ENCODE measurements at regions not wholly inside any gene's neighbourhood (a gene's known extent, or its start where the extent isn't known, plus 50 kb on each side); places are given as distances from the start of the nearest gene placed in this dataset.
"Not testable (repeated sequence)": the region's sequence is repeated elsewhere in the genome, so short reads cannot be mapped to it uniquely, and the experiment has no call there.

DNA sequence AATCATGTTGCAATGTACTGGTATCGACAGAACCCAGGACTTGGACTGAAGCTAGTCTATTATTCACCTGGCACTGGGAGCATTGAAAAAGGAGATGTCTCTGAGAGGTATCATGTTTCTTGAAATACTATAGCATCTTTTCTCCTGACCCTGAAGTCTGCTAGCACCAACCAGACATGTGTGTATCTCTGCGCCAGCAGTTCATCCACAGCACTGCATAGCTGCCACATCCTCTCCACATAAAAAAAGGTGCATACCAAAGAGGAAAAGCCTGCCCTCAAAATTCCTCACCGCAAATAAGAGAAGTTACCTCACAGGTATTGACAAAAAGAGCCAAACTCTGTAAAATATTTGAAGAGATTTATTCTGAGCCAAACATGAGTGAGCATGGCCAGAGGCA is 99.5 kb upstream of the PRSS3 start:
- DNase-seq: no peak

DNA sequence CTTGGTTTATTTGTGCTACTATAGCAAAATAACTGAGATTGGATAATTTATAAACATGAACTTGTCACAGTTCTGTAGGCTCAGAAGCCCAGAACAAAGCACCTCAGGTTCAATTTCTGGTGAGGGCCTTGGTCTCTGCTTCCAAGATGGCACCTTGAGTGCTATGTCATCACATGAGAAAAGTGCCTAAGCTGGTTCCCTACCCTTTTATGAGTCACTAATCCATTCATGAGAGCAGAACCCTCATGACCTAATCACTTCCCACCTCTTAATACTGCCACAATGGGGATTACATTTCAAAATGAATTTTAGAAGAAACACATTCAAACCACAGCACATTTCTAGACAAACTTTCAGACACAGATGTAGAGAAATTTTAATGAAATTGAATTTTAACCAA is 98.2 kb upstream of the PRSS3 start:
- no peak for DNase-seq

DNA sequence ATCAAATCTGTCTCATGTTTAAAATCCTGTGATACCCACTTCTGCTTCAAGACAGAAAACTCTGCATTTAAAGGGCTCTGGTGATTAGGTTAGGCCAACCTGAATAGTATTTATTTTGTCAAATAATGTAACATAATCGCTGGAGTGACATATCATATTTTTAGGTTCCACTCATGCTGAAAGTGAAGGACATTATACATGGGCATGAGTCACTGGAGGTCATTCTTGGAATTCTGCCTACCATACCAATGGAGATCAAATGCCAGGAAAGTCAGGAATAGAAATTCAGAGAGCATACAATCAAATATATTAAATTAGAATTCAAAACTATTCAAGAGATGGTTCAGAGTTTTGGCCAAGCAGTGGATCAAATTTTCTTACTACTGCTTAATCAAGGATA is 97.1 kb upstream of the PRSS3 start:
- no peak for DNase-seq

DNA sequence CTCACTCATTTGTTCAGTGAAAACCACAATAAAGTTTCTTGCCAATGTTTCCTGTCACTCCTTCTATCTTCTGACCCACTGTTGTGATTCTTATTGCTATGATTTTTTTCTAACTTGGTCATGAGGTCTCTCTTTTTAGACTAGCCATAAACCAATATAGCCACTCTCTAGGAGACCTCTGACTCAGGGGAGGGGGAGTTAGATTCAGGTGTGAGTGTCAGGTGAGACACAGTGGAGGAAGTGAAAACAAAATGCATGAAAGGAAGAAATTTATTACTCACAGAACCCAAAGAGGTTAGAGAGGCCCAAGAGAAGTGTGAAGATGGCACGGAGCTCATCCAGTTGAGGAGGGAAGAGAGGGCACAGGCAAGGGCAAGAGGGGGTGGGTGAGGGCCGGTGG is 94.4 kb upstream of the PRSS3 start:
- DNase-seq: not testable (repeated sequence)

DNA sequence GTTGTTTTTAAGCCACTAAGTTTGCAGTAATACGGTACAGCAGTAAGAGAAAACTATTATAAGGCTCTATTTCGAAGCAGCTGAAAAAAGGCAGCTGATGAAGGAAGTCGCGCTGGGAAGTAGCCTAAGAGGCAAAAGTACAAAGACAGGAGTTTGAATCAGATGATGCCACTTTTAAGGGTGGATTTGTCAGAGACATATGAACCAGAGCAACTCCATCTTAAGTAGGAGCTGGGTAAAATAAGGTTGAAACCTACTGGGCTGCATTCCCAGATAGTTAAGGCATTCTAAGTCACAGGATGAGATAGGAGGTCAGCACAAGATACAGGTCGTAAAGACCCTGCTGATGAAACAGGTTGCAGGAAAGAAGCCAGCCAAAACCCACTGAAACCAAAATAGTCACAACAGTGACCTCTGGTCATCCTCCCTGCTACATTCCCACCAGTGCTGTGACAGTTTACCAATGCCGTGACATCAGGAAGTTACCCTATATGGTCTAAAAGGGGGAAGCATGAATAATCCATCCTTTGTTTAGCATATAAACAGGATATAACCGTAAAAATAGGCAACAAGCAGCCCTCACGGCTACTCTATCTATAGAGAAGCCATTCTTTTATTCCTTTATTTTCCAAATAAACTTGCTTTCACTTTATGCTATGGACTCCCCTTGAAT is 91.8 kb upstream of the PRSS3 start:
- DNase-seq: no peak

DNA sequence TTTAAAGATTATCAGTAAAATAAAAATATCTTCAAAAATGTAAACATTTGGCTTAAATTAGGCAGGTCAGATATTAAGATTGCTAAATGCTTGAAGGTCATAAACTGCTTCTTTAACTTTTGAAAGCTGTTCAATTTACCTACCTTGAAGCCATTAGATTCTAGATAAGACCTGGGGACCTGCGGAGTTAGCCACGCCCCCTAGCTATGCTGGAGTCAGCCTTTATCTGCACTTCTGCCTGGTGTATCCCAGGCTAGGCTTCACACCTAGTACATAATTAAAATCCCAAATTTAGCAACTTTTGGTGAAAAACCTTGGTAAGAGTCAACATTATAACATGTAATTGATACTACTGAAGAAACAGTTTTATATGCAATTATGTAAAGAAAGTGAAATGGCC is 89.9 kb upstream of the PRSS3 start:
- DNase-seq: not testable (repeated sequence)

DNA sequence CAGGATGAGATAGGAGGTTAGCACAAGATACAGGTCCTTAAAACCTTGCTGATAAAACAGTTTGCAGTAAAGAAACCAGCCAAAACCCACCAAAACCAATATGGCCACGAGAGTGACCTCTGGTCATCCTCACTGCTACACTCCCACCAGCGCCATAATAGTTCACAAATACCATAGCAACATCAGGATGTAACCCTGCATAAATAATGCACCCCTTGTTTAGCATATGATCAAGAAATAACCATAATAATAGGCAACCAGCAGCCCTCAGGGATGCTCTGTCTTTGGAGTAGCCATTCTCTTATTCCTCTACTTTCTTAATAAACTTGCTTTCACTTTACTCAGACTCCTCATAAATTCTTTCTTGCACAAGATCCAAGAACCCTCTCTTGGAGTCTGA is 86.9 kb upstream of the PRSS3 start:
- DNase-seq: no peak

DNA sequence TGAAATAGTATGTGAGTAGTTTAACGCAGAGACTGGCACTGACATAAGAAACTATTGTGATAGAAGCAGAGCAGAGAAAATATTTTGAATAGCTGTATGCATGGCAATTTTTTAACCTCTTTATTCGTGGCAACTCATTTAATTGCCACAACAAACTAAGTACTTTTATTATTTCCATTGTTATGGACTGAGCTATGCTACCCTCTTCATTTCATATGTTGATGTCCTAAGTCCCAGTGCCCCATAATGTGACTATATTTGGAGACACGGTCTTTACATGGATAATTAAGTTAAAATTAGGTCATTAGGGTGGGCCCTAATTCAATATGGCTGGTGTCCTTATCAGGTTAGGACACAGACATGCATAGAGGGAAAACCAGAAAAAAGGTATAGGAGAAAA is 86.1 kb upstream of the PRSS3 start:
- no peak for DNase-seq

DNA sequence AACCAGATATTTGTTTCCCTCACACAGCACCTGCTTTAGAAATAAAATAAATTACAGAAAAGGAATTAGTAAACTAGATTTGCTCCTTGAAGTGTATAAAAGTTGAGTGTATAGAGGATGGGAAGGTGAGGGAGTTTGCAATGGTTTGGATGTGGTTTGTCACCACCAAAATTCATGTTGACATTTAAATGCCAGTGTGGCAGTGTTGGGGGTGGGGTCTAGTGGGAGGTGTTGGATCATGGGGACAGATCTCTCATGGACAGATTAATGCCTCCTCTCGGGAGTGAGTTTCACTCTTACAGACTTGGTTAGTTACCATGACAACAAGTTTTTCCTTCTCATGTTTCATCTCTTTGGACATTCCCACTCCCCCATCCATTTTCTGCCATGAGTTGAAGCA is 83.9 kb upstream of the PRSS3 start:
- not testable (repeated sequence) for DNase-seq

DNA sequence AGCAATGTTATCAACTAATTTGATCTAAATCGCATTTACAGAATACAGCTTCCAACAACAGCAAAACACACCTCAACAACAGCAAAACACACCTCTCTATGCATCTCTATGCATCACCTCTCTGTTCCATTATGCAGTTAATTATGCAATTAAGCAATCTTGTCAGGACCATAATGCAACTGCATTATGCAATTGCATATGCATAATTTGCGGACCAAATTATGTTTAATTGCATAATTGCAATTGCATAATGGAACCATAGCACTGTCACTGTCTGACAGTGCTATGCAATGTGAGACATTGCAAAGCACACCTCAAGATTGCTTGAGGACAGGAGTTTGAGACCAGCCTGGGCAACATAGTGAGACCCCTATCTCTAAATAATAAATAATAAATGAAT is 80.4 kb upstream of the PRSS3 start:
- DNase-seq: no peak

DNA sequence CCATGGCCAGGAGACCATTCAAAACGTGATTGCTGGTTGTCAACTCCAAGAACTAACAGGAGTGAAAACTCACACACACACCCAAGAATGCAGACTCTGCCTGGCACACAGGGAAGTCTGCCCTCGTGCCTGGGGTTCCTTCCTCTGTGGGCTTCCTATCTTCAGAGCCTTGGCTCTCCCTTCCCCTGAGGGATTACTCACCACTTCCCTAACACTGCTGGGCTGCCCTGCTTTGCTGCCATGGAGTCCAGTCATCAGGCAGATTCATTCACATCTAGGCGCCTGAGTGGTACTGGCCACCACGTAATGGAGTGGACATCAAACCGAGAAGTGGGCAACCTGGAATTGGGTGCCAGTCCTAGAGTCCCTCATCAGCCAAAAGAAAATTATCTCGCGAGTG is 76.4 kb upstream of the PRSS3 start:
- DNase-seq: no peak

DNA sequence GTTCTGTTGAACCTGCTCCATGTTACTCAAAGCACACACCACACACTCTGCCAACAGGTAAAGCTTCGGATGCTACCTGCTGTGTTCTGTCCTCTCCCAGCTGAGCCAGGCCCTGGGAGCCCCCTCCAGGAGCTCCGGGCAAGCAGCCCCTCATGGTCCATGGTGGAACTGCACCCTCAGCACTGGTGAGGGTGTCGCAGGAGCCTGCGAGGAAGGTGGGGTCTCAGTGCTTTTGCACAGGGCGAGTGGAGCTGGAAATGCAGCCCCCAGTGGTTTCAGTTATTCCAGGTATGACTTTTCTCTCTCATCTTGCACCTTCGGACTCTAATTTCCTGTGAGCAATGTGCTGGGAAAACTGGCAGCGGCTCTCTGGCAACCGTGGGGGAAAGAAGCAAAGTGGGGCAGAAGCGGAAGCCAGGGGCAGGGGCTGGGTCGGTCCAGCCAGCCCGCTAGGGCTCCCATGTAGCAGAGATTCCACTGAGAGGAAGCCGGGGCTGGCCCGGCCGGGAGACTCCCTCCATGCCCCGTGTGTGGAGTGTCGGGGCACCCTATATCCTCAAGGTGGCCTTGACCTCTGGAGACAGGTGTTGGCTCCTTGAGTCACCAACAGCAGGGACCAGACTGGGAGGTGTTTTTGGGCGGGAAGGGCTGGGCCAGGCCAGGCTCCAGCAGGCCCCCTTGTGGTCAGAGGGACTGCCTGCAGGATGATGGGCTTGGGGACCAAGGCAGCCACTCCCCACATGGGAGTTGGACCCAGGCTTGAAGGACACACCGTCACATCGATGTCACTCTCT is 75.6 kb upstream of the PRSS3 start:
- no peak for DNase-seq

DNA sequence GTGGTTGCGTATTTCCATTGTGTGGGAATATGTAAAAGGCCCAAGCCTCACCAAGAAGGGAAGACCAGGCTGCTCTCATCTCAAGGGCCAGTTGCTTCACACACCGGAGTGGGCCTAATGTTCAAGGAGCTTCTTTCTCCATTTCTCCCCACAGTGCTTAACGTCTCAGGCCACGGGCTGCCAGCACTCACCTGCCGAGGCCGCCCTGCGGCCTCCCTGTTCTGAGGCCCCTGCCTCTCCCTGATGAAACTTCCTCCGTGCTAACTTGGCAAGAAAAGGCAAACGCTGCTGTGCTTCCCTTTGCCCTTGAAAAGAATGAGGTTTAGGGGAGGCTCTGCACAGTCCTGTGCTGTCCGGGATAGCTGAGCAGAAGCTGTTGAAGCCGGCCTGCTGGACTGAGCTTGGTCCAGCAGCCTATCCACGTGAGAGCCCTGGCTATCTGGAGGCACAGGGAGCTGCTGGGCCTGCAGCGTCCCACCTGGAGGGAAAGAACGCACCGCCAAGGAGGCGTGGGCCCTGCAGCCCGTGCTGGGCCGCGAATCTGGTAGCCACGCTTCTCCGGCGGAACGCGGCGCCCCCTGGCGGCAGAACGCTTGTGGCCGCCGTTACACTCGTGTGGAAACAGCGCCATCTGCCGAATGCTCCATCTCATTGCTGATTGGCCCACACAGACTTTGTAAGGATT is 73.5 kb upstream of the PRSS3 start:
- DNase-seq: peak; percentile 56

DNA sequence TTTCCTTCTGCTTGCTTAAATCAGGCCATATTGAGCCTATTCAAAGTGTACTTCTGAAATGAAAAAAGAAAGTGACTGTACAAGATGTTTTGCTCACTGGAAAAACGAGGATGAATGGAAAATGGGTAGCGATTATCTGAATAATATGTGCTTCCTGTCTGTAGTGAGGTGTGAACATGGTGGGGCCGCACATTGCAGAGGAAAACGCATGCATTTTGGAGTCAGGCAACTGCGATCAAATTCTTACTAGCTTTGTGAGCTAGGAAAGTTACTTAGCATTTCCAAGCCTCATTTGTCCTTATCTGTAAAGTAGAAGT is 73.0 kb upstream of the PRSS3 start:
- DNase-seq: no peak

DNA sequence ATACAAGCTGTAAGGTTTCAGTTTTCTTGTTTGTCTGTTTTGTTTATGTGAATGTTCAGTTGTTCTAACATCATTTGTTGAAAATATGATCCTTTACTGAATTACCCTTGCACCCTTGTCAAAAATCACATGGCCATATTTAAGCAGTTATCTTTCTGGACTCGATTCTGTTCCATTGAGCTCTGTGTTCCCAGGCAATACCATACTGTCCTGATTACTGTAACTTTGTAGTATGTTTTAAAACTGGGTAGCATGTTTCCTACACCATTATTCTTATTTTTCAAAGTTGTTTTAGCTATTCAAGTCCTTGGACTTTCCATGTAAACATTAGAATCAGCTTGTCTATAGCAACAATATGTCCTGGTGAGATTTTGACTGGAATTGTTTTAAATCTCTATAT is 66.7 kb upstream of the PRSS3 start:
- DNase-seq: no peak

DNA sequence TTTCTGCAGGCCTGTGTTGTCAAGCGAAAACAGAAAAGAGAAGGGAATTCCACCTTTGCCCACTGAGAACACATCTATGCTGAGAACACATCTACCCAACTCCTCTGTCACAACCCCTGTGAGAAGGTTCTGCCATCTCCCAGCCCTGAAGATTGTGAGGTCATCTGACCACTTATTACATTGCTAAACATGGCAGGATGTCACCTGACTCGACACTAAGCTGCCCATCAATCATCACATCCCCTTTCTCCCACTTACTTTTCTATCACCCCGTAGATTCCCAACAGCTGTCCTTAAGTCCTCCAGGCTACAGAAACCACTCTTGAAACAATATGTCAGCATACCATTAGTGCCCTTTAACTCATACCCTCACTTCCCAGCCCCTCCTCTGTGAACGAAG is 64.2 kb upstream of the PRSS3 start:
- DNase-seq: no peak

DNA sequence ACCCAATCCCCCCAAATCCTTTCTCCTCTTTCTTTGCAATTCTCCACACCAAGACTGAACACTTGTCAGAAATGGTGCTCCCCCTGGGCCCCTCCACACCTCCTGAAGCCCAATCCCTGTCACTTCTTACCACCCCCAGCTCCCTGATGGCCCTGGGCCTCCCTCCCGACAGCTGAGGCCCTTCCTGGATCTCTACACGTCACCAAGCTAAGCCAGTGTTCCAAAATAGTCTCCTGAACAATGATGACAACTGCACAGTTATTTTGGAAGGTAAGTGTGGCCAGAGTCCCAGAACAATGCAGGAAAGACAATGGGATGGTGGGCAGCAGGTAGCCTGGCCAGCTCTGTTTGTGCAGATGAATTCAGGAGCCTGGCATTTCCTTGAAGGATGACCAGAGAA is 63.7 kb upstream of the PRSS3 start:
- DNase-seq: no peak

DNA sequence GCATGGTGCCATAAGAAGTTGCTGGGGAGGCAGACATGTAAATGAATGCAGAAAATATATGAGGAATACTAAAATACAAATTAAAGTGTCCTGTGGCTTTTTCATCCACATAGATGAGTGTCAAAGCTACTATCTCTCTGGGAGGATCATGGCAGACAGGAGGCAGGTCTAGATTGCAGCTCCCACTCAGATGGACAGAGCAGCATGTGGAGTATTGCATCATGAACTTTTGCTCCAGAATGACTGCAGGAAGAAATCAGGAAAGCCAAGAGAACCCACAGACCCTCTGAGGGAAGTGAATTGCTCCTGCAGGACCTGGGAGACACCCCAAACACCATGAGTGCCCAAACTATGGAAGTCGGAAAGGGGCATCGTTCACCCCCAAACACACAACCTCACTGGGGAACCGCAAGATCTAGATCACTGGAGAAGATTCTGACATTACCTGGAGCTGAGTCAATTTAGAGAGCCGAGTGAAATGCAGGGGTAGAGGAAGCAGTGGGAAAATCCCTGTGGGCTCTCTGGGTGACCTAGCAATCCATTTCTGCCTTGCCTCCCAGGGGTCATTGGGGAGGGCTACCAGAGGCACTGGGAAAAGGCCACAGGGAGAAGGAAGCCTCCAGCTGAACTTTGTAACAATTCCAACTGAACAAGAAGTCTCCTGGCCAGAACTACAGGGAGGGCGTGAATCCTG is 61.0 kb upstream of the PRSS3 start:
- not testable (repeated sequence) for DNase-seq

DNA sequence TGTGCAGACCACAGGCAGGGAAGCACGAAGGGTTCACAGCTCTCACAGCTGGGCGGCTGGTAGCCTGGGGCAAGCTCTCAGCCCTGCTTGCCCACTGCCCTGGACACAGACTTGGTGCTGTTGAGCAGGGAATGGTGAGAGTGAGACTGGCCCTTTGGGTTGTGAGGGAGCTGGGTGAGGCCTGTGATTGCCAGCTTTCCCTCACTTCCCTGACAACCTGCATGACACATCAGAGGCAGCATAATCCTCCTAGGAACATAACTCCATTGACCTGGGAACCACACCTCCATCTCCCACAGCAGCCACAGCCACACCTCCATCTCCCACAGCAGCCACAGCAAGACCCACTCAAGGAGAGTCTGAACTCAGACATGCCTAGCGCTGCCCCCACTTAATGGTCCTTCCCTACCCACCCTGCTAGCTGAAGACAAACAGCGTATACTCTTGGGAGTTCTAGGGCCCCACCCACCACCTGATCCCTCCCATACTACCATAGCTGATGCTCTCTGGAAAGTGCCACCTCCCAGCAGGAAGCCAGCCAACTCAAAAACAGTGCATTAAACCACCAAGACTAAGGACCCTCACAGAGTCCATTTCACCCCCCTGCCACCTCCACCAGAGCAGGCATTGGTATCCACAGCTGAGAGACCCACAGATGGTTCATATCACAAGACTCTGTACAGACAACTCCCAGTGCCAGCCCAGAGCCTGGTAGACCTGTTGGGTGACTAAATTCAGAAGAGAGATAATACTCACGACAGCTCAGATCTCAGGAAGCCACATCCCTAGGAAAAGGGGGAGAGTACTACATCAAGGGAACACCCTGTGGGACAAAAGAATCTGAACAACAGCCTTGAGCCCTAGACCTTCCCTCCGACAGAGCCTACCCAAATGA is 60.2 kb upstream of the PRSS3 start:
- not testable (repeated sequence) for DNase-seq

DNA sequence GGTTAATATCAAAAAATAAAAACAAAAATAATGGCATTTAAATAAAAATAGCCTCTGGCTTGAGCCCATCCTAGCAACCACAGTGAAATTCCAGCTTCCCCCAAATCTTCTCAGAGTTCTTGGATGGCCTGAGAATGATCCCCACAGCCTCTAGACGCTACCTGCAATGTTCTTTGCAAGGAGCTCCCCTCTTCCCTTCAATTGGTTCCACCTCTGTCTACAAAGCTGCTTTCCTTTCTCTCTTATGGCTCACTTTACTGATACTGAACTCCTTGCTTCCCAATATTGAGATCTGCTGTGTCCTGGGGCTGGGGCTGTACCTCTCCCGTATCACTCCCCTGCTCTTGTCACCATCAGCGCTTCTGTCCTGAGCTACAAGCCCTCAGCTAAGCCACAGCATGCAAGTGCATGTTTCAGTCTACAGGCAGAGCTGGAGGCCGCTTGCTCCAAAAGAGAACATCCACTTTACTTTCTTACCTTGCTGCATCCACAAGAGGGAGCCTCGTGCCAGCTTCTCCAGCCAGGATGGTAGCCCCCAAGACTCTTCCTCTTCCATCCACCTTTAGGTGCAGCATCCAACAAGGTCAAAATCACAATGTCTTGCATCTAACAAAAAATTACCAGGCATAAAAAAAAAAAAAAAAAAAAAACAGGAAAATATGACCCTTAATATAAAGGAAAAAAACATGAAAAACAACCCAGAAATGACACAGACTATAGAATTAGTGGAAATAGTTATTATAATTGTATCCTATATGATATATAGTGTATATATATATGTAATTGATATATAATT is 57.4 kb upstream of the PRSS3 start:
- DNase-seq: no peak

DNA sequence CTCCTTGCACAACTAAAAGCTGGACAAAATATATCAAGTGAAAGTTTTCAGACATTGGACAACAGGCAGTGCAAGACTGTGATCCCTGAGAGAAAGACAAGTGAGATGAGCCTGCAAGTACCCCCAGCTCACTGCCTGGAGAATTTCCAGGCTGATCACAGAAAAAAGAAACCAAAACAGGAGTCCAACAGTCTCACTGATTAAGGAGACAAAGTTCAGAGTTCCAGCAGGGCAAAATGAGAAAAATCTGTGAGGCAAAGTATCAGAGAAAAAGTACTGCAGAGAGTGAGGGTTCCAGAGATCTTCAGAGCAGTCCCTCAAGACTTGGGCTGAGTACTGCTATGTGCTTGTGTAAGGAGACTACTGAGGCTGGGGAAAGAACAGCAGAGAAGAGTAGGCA is 56.0 kb upstream of the PRSS3 start:
- no peak for DNase-seq

DNA sequence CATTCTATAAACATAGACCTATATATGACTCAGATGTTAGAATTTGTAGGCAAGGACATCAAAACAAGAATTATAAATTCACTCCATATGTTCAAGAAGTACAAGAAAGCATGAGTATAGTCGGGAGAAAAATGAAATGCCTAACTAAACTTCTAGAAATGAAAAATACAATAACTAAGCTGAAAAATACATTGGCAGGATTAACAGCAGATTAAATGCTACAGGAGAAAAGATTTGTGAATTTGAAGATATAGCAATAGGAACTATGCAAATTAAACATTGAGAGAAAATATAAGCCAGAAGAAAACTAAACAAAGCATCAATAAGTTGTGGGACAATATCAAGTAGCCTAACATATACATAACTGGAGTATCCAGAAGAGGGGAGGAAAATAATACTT is 55.3 kb upstream of the PRSS3 start:
- DNase-seq: no peak

Data from NK-92 treated with Interleukin-12 subunit alpha and Interleukin-12 subunit beta, amount 100 ng/mL, for 24 hours (cell line).